ENCODE measurements at regions not wholly inside any gene's neighbourhood (a gene's known extent, or its start where the extent isn't known, plus 50 kb on each side); places are given as distances from the start of the nearest gene placed in this dataset.

DNA sequence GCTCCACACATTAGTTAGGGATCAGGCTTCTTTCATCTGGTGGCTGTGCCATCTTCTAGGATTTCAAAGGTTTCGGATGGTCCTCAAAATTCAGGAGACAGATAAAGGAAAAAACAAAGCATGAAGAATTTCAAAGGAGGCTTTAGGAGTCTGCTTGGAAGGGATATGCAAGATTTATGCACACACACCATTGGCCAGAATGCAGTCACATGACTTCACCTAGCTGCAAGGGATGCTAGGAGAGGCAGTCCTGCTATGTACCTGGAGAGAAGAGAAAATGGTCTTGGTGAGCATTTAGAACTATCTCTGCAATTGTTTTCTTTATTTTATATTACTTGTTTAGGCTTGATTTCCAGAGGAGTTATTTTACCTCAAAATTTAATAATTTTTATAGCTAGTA, 174.6 kb downstream of the PCTP start:
- no peaks in the 10 kb centered on the region for H3K4me1 ChIP-seq (ENCODE audit: insufficient read depth)
- no peak for DNase-seq (ENCODE audit: low spot score)
- no peaks in the 10 kb centered on the region for H3K9me2 ChIP-seq (replicated peaks; ENCODE audit: insufficient read depth)
- H4K20me1 ChIP-seq (ENCODE audit: insufficient read depth, poor library complexity, severe bottlenecking): no peaks in the 10 kb centered on the region
- H3K4me3 ChIP-seq: no peak overlapping the region
- no peak overlapping the region for H3K27ac ChIP-seq
- TF ChIP-seq EZH2 (IDR thresholded peaks at IDR 0.05; ENCODE audit: borderline replicate concordance) (no peak), EZH2phosphoT487 (IDR thresholded peaks at IDR 0.05; ENCODE audit: low read depth, severe bottlenecking, unreplicated experiment) (no peak)
- TF ChIP-seq, protein P1, sequence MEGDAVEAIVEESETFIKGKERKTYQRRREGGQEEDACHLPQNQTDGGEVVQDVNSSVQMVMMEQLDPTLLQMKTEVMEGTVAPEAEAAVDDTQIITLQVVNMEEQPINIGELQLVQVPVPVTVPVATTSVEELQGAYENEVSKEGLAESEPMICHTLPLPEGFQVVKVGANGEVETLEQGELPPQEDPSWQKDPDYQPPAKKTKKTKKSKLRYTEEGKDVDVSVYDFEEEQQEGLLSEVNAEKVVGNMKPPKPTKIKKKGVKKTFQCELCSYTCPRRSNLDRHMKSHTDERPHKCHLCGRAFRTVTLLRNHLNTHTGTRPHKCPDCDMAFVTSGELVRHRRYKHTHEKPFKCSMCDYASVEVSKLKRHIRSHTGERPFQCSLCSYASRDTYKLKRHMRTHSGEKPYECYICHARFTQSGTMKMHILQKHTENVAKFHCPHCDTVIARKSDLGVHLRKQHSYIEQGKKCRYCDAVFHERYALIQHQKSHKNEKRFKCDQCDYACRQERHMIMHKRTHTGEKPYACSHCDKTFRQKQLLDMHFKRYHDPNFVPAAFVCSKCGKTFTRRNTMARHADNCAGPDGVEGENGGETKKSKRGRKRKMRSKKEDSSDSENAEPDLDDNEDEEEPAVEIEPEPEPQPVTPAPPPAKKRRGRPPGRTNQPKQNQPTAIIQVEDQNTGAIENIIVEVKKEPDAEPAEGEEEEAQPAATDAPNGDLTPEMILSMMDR (IDR thresholded peaks at IDR 0.05; ENCODE audit: poor library complexity): no peak
- no peaks in the 10 kb centered on the region for H3K9me3 ChIP-seq (ENCODE audit: low read depth)
- H2AFZ ChIP-seq: no peak overlapping the region
- H3K36me3 ChIP-seq (replicated peaks; ENCODE audit: insufficient read depth, low read depth): no peaks in the 10 kb centered on the region
- no peaks in the 10 kb centered on the region for H3K79me2 ChIP-seq
- 100% methylated on average over 1 of the region's 1 CpG for WGBS (ENCODE audit: low lambda C conversion rate, missing lambda C conversion rate)
- H3K27me3 ChIP-seq: no peaks in the 10 kb centered on the region
- H3K4me2 ChIP-seq: no peak overlapping the region

DNA sequence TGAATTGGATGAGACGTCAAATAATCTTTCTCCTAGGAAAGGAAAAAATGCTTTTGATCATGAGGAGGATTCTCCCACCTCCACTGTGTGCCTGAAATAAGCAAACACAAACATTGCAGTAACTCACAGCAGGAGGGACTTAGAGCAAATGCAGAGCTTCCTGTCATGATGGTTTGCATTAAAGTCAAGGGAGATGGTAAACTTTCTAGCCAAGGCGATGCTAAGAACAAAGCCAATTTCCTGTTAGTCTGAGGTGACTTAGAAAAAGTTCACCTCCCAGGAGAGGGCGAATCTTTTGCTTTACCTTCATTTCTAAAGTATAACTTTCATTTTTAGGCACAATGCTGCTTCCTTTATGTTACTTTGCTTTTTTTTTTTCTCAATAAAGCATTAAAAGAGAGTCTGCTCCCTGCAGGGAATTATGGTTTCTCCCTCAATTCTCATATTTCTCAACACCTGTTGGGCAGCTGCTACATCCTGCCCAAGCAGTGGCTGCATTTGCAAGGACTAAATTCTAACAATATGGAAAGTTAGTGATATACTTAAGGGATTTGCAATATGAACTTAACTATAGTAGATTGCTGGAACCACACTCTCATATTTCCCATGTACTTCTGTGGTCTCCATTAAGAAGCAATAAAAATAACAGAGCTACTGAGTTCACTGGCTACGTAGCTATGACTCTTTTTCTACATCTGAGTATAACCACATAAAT, 175.6 kb downstream of the PCTP start:
- 38% methylated on average over 4 of the region's 4 CpGs for WGBS (ENCODE audit: low lambda C conversion rate, missing lambda C conversion rate)
- Histone ChIP-seq H3K79me2 (no peaks in the 10 kb centered on the region), H3K4me1 (ENCODE audit: insufficient read depth) (no peaks in the 10 kb centered on the region), H3K36me3 (replicated peaks; ENCODE audit: insufficient read depth, low read depth) (no peaks in the 10 kb centered on the region), H3K4me3 (no peak overlapping the region), H3K27me3 (no peaks in the 10 kb centered on the region), H3K9me3 (ENCODE audit: low read depth) (no peaks in the 10 kb centered on the region), H4K20me1 (ENCODE audit: insufficient read depth, poor library complexity, severe bottlenecking) (no peaks in the 10 kb centered on the region), H3K4me2 (no peak overlapping the region), H3K9me2 (replicated peaks; ENCODE audit: insufficient read depth) (no peaks in the 10 kb centered on the region), H2AFZ (no peak overlapping the region), H3K27ac (no peak overlapping the region)
- TF ChIP-seq EZH2 (IDR thresholded peaks at IDR 0.05; ENCODE audit: borderline replicate concordance) (no peak), EZH2phosphoT487 (IDR thresholded peaks at IDR 0.05; ENCODE audit: low read depth, severe bottlenecking, unreplicated experiment) (no peak)
- TF ChIP-seq, protein P1 (IDR thresholded peaks at IDR 0.05; ENCODE audit: poor library complexity): no peak
- no peak for DNase-seq (ENCODE audit: low spot score)

DNA sequence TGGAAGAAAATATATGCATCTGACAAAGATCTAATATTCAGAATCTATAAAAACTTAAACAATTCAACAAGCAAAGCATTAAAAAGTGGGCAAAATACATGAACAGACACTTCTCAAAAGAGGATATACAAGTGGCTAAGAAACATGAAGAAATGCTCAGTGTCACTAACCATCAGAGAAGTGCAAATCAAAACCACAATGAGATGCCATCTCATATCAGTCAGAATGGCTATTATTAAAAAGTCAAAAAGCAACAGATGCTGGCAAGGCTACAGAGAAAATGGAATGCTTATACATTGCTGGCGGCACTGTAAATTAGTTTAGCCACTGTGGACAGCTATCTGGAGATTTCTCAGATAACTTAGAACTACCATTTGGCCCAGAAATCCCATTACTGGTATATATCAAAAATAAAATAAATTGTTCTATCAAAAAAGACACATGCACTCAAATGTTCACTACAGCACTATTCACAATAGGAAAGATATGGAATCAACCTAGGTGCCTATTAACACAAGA, 179.5 kb downstream of the PCTP start:
- peaks cover 8% of the 10 kb centered on the region for H3K27me3 ChIP-seq
- no peaks in the 10 kb centered on the region for H3K9me3 ChIP-seq (ENCODE audit: low read depth)
- H4K20me1 ChIP-seq (ENCODE audit: insufficient read depth, poor library complexity, severe bottlenecking): no peaks in the 10 kb centered on the region
- H3K4me3 ChIP-seq: no peak overlapping the region
- H3K79me2 ChIP-seq: no peaks in the 10 kb centered on the region
- H3K36me3 ChIP-seq (replicated peaks; ENCODE audit: insufficient read depth, low read depth): no peaks in the 10 kb centered on the region
- H2AFZ ChIP-seq: no peak overlapping the region
- H3K4me1 ChIP-seq (ENCODE audit: insufficient read depth): no peaks in the 10 kb centered on the region
- H3K27ac ChIP-seq: no peak overlapping the region
- no peak for DNase-seq (ENCODE audit: low spot score)
- no peaks in the 10 kb centered on the region for H3K9me2 ChIP-seq (replicated peaks; ENCODE audit: insufficient read depth)
- no peak overlapping the region for H3K4me2 ChIP-seq
- no peak for TF ChIP-seq EZH2 (IDR thresholded peaks at IDR 0.05; ENCODE audit: borderline replicate concordance)
- no peak for TF ChIP-seq EZH2phosphoT487 (IDR thresholded peaks at IDR 0.05; ENCODE audit: low read depth, severe bottlenecking, unreplicated experiment)
- 90% methylated on average over 1 of the region's 1 CpG for WGBS (ENCODE audit: low lambda C conversion rate, missing lambda C conversion rate)

DNA sequence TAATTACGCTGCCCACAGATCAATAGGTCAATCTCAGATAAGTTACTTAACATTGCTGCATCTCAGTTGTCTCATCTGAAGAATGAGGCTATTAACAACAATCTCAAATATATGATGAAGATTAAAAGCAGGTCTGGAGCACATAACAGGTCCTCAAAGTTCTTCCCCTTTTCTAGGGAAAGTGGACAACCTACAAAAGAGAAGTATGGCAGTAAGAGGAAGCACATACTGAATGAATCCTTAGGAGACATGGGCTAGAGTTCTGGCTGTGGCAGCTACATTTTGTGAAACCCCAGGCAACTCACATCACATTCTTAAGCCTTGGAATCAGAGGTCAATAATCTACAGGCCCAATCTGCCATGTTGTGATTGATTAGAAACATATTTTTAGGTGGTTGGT, 180.6 kb downstream of the PCTP start:
- H3K4me2 ChIP-seq: no peak overlapping the region

More for the DNA sequence above, 180.6 kb downstream of the PCTP start:
- no peaks in the 10 kb centered on the region for H3K4me1 ChIP-seq (ENCODE audit: insufficient read depth)
- H3K9me3 ChIP-seq (ENCODE audit: low read depth): no peaks in the 10 kb centered on the region
- H2AFZ ChIP-seq: no peak overlapping the region
- no peaks in the 10 kb centered on the region for H3K36me3 ChIP-seq (replicated peaks; ENCODE audit: insufficient read depth, low read depth)
- H3K27ac ChIP-seq: no peak overlapping the region
- DNase-seq (ENCODE audit: low spot score): no peak
- H3K9me2 ChIP-seq (replicated peaks; ENCODE audit: insufficient read depth): no peaks in the 10 kb centered on the region
- 80% methylated on average over 1 of the region's 1 CpG for WGBS (ENCODE audit: low lambda C conversion rate, missing lambda C conversion rate)
- no peaks in the 10 kb centered on the region for H3K79me2 ChIP-seq
- H4K20me1 ChIP-seq (ENCODE audit: insufficient read depth, poor library complexity, severe bottlenecking): no peaks in the 10 kb centered on the region
- H3K4me3 ChIP-seq: no peak overlapping the region
- TF ChIP-seq EZH2phosphoT487 (IDR thresholded peaks at IDR 0.05; ENCODE audit: low read depth, severe bottlenecking, unreplicated experiment) (no peak), EZH2 (IDR thresholded peaks at IDR 0.05; ENCODE audit: borderline replicate concordance) (no peak)
- TF ChIP-seq, protein P1 (IDR thresholded peaks at IDR 0.05; ENCODE audit: poor library complexity): no peak
- peaks cover 8% of the 10 kb centered on the region for H3K27me3 ChIP-seq
